C4-2B (cell line): ENCODE measurements at regions not wholly inside any gene's neighbourhood (a gene's known extent, or its start where the extent isn't known, plus 50 kb on each side); places are given as distances from the start of the nearest gene placed in this dataset.
"Not testable (repeated sequence)": the region's sequence is repeated elsewhere in the genome, so short reads cannot be mapped to it uniquely, and the experiment has no call there.

ENCODE experiments used
- H3K27ac ChIP-seq: fragments of 450-650 bp; 2 replicates; pipeline ENCODE4 v1.5.1; 2017
- ZFX ChIP-seq: fragments of 450-650 bp; IDR thresholded peaks from 2 replicates; pipeline ENCODE4 v1.6.1; 2017
- TF ChIP-seq, protein P1 (sequence below): fragments of 450-650 bp; conservative IDR thresholded peaks from 2 replicates; pipeline ENCODE4 v1.5.1; 2017; ENCODE audit warnings: mild to moderate bottlenecking

DNA sequence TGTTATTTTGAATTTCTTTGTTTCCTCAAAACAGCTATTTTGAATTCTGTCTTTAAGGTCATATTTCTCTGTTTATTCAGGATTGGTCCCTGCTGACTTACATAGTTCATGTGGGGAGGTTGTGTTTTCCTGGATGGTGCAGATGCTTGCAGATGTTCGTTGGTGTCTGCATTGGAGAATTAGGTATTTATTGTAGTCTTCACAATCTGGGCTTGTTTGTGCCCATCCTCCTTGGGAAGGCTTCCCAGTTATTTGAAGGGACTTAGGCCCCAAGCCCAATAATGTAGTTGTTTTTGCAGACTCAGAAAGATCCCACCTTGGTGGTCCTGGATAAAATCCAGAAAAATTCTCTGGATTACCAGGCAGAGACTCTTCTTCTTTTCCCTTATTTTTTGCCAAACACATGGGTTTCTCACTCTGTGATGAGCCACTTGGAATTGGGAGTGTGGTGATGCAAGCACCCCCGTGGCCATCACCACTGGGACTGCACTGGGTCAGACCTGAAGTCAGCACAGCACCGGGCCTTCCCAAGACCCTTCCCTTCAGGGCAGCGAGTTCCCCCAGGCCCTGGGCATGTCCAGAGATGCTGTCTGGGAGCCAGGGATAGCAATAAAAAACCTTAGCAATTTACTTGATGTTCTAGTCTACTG is 81.6 kb upstream of the EZR start:
- TF ChIP-seq, protein P1, sequence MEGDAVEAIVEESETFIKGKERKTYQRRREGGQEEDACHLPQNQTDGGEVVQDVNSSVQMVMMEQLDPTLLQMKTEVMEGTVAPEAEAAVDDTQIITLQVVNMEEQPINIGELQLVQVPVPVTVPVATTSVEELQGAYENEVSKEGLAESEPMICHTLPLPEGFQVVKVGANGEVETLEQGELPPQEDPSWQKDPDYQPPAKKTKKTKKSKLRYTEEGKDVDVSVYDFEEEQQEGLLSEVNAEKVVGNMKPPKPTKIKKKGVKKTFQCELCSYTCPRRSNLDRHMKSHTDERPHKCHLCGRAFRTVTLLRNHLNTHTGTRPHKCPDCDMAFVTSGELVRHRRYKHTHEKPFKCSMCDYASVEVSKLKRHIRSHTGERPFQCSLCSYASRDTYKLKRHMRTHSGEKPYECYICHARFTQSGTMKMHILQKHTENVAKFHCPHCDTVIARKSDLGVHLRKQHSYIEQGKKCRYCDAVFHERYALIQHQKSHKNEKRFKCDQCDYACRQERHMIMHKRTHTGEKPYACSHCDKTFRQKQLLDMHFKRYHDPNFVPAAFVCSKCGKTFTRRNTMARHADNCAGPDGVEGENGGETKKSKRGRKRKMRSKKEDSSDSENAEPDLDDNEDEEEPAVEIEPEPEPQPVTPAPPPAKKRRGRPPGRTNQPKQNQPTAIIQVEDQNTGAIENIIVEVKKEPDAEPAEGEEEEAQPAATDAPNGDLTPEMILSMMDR: no peak
- TF ChIP-seq ZFX: no peak
- no peak overlapping the region for H3K27ac ChIP-seq

DNA sequence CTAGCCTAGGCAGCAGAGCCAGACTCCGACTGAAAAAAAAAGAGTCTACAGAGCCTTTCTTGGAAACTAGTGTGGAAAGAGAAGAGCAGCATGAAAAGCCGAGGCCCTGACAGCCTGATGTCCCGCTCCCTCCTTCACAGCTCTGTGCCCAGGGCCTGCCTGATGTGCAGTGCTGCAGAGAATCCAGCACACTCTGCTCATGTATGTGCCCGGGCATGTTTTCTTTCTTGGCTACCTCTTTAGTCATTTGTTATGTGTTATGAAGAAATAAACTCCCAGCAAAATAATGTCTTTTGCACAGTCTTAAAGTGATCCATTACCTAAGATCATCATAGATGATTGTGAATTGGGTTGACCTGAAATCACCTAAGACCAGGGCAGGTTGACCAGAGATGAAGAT is 78.1 kb upstream of the EZR start:
- no peak for TF ChIP-seq ZFX
- TF ChIP-seq, protein P1: no peak
- no peak overlapping the region for H3K27ac ChIP-seq

DNA sequence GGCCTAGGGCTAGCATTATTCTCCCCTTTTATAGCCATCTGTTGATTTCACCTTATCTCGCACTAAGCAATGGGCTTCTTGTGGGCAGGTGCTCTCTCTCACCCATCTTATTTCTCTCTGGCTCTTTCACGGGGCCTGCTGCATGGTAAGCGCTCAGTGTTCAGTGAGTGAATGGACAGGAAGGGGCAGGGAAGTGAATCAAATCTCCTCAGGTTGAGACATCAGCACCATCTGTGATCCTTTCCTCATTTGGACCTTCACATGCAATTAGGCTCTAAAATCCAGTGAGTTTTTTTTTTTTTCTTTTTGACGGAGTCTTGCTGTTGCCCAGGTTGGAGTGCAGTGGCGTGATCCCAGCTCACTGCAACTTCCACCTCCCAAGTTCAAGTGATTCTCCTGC is 76.5 kb upstream of the EZR start:
- no peak overlapping the region for H3K27ac ChIP-seq
- no peak for TF ChIP-seq ZFX
- TF ChIP-seq, protein P1: no peak

DNA sequence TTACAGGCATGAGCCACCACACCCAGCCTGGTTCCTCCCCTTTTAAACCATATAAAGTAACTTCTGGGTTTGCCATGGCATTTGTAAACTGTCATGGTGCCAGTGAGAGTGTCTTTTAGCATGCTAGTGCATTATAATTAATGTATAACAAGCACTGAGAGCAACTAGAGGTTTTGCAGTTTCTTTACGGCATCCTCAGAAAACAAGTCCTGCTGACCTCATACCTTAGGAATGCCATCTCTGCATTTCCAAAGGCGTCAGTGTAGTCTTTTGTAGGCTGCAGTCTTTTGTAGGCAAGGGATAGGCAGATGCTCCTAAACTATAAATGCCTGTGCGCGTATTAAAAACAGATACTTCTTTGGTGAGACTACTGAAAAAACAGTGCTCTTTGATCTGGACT is 75.0 kb upstream of the EZR start:
- H3K27ac ChIP-seq: no peak overlapping the region
- TF ChIP-seq, protein P1: no peak
- no peak for TF ChIP-seq ZFX

DNA sequence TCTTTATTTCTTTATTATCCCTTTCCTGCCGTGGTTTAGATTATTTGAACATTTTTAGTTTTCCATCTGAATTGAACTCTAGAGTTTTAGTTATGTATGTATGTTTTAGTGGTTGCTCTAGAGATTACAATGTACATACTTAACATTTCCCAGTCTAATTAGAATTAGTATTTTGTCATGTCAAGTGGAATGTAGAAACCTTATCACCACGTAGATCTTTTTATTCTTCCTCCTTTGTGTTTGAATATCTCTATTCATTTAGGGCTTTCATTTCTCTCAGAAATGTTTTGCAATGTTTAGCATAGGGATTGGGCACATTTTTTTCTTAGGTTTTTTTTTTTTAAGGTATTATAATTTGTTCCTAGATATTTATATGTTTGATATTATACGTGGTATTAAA is 73.1 kb upstream of the EZR start:
- no peak overlapping the region for H3K27ac ChIP-seq
- TF ChIP-seq, protein P1: no peak
- TF ChIP-seq ZFX: no peak

DNA sequence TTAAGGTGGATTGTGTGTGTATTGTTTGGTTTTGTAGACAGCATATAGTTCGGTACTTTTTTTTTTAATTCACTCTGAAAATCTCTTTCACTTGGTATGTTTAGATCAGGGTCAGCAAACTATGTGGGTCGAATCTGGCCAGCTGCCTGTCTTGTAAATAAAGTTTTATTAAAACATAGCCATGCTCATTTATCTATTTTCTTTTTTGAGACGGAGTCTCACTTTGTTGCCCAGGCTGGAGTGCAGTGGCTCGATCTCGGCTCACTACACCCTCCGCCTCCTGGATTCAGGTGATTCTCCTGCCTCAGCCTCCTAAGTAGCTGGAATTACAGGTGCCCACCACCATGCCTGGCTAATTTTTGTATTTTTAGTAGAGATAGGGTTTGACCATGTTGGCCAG is 72.4 kb upstream of the EZR start:
- H3K27ac ChIP-seq: not testable (repeated sequence)

DNA sequence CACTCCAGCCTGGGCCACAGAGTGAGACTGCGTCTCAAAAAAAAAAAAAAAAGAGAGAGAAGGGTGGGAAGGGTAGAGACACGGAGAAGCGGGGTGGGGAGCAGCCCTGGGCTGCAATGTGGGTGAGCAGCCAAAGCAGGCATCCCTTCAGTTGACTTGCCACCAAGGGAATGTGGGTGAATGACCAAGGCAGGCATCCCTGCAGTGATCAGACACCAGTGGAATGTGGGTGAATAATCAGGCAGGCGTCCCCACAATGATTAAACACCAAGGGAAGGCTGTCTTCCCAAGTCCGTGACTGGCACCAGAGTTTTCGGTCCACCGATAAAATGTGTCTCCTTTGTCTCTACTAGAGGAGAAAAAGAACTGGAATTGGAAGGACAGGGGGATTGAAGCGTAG is 69.0 kb upstream of the EZR start:
- not testable (repeated sequence) for H3K27ac ChIP-seq

DNA sequence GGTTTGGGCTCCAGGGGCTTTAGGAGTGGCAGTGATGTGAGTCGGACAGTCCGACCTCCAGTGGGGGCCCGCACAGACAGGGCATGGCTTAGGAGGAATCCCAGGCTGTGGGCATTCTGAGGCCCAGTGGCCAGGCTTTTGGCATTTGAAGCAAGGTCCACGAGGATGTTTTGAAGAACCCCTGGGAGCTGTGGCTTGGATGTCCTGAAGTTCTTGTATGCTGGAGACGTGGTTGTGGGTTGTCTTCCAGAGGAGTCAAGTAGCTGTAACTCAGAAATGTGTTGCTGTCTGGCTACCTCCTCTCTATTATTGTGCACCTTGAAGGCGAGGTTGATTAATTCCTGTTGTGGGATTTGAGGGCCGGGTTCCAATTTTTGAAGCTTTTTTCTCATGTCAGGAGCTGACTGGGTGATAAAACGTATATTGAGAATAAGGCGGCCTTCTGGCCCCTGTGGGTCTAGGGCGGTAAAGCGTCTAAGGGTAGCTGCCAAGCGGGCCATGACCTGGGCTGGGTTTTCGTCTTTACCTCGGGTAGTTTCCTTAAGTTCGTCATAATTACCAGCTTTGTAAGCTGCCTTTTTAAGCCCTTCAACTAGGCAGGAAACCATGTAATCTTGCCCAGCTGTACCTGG is 67.3 kb upstream of the EZR start:
- not testable (repeated sequence) for H3K27ac ChIP-seq

DNA sequence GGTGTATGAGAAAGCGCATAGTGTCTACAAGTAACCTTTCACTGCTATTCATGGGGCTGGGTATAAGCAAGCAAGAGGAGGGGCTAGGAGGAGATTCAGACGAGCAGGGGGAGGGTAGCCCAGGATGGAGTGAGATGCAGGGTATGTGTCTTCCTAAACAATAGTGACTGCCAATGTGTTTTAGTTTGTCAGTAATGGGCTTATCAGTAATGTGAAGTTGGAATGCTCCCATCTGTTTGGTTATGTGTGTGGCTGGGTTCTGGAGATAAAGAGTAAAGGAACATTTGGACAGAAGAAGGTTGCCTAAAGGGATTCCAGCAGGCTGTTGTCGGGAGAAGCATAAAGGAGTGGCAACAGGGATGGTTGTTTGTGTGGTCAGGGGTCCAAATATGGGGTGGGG is 62.7 kb upstream of the EZR start:
- H3K27ac ChIP-seq: not testable (repeated sequence)

DNA sequence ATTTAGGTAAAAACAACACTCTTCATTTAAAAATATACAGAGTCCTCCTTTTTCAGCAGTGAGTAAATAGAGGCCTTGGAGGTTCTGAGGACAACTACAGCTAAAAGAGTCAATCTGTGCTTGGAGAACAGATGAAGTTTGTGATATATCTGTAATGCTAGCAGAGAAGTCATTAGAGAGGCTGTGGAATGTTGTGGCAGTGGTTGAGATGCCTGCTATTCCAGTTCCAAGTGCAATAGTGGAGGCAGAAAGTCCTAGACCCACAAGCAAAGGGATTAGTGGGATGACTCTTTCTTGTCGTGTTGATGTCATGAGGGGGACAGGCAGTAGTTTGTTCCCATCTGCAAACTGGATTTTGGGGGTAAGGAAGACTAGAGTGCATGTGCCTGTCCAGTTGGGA is 62.1 kb upstream of the EZR start:
- H3K27ac ChIP-seq: not testable (repeated sequence)
